Progenitor cell of endocrine pancreas (in vitro differentiated cells): ENCODE measurements at regions not wholly inside any gene's neighbourhood (a gene's known extent, or its start where the extent isn't known, plus 50 kb on each side); places are given as distances from the start of the nearest gene placed in this dataset.
"Not testable (repeated sequence)": the region's sequence is repeated elsewhere in the genome, so short reads cannot be mapped to it uniquely, and the experiment has no call there.

Source experiments
- DNase-seq: peaks from one replicate; pipeline ENCODE4 v3.0.0; 2021; ENCODE audit warnings: low spot score; ENCODE audit not compliant: unreplicated experiment
- H3K27ac Mint-ChIP-seq: 2 replicates; pipeline ENCODE4 v1.8.0; 2021; ENCODE audit warnings: mild to moderate bottlenecking, moderate library complexity, mixed read lengths
- H3K27me3 Mint-ChIP-seq: 2 replicates; pipeline ENCODE4 v1.8.0; 2021; ENCODE audit warnings: mixed read lengths
- H3K36me3 Mint-ChIP-seq: 2 replicates; pipeline ENCODE4 v1.8.0; 2022; ENCODE audit warnings: mixed read lengths; ENCODE audit not compliant: insufficient read depth
- H3K4me1 Mint-ChIP-seq: 2 replicates; pipeline ENCODE4 v1.8.0; 2021; ENCODE audit warnings: low read depth, mixed read lengths
- H3K4me3 Mint-ChIP-seq: 2 replicates; pipeline ENCODE4 v1.8.0; 2021; ENCODE audit warnings: low read depth, mild to moderate bottlenecking, moderate library complexity, mixed read lengths
- H3K9me3 Mint-ChIP-seq: 2 replicates; pipeline ENCODE4 v1.8.0; 2021; ENCODE audit warnings: low read depth, mixed read lengths
- CTCF ChIP-seq: fragments of 200-600 bp; sonication (generic); IDR thresholded peaks from one replicate; pipeline ENCODE4 v1.5.0; 2021; ENCODE audit warnings: antibody characterized with exemption, mild to moderate bottlenecking; ENCODE audit not compliant: unreplicated experiment

- TF ChIP-seq CTCF, result no peak
- Mint-ChIP-seq H3K4me3 (no peak overlapping the region), H3K27me3 (no peaks in the 10 kb centered on the region), H3K4me1 (peaks cover 3% of the 10 kb centered on the region), H3K27ac (no peak overlapping the region), H3K36me3 (no peaks in the 10 kb centered on the region), H3K9me3 (no peaks in the 10 kb centered on the region)
- DNase-seq, result no peak
Observed at GRCh38 chr9:106177216-106177615, 482.9 kb downstream of the TMEM38B start.

GRCh38 chr9:106179191-106179590 is 484.9 kb downstream of the TMEM38B start:
- H3K27me3 Mint-ChIP-seq, result no peaks in the 10 kb centered on the region
- TF ChIP-seq CTCF, result no peak
- no peak overlapping the region for H3K27ac Mint-ChIP-seq
- H3K36me3 Mint-ChIP-seq, result no peaks in the 10 kb centered on the region
- H3K4me3 Mint-ChIP-seq, result no peak overlapping the region
- H3K4me1 Mint-ChIP-seq, result peaks cover 3% of the 10 kb centered on the region
- no peaks in the 10 kb centered on the region for H3K9me3 Mint-ChIP-seq
- no peak for DNase-seq

- H3K27ac Mint-ChIP-seq, H3K27me3 Mint-ChIP-seq, H3K4me3 Mint-ChIP-seq, H3K36me3 Mint-ChIP-seq, H3K4me1 Mint-ChIP-seq, DNase-seq: not testable (repeated sequence)
- peaks cover 16% of the 10 kb centered on the region for H3K9me3 Mint-ChIP-seq
Observed at GRCh38 chr9:106203815-106204516, 509.6 kb downstream of the TMEM38B start.

GRCh38 chr9:106207298-106207697 is 513.0 kb downstream of the TMEM38B start:
- Mint-ChIP-seq H3K27me3 (no peaks in the 10 kb centered on the region), H3K4me1 (no peaks in the 10 kb centered on the region), H3K36me3 (no peaks in the 10 kb centered on the region), H3K27ac (no peak overlapping the region), H3K9me3 (peaks cover 9% of the 10 kb centered on the region), H3K4me3 (no peak overlapping the region)
- no peak for TF ChIP-seq CTCF
- no peak for DNase-seq

GRCh38 chr9:106218427-106218826 is 524.1 kb downstream of the TMEM38B start:
- no peak for TF ChIP-seq CTCF
- Mint-ChIP-seq H3K27me3 (no peaks in the 10 kb centered on the region), H3K4me3 (no peak overlapping the region), H3K27ac (no peak overlapping the region), H3K36me3 (no peaks in the 10 kb centered on the region), H3K9me3 (no peaks in the 10 kb centered on the region), H3K4me1 (no peaks in the 10 kb centered on the region)
- no peak for DNase-seq

- no peak for DNase-seq
- TF ChIP-seq CTCF, result no peak
- Mint-ChIP-seq H3K36me3 (no peaks in the 10 kb centered on the region), H3K27ac (no peak overlapping the region), H3K9me3 (no peaks in the 10 kb centered on the region), H3K4me1 (no peaks in the 10 kb centered on the region), H3K27me3 (no peaks in the 10 kb centered on the region), H3K4me3 (no peak overlapping the region)
Observed at GRCh38 chr9:106218854-106219253, 524.5 kb downstream of the TMEM38B start.
